Neural cell (in vitro differentiated cells): ENCODE measurements at regions not wholly inside any gene's neighbourhood (a gene's known extent, or its start where the extent isn't known, plus 50 kb on each side); places are given as distances from the start of the nearest gene placed in this dataset.

ENCODE experiments used
- CTCF ChIP-seq: fragments of 450-650 bp; IDR thresholded peaks from 2 replicates; pipeline ENCODE4 v1.5.1; 2014; ENCODE audit warnings: antibody characterized with exemption, mild to moderate bottlenecking, moderate library complexity; ENCODE audit not compliant: poor library complexity, severe bottlenecking
- EZH2 ChIP-seq: fragments of 200-600, 300-800 bp; shearing (Covaris generic), sonication (generic); IDR thresholded peaks from 2 replicates; pipeline ENCODE4 v1.6.1; 2014; ENCODE audit warnings: antibody characterized with exemption, low read length, borderline replicate concordance, mild to moderate bottlenecking; ENCODE audit not compliant: insufficient read depth, poor library complexity, severe bottlenecking
- MXI1 ChIP-seq: fragments of 450-650 bp; conservative IDR thresholded peaks from 2 replicates; pipeline ENCODE4 v1.6.1; 2014; ENCODE audit warnings: antibody characterized with exemption, mild to moderate bottlenecking; ENCODE audit not compliant: poor library complexity, severe bottlenecking
- RAD21 ChIP-seq: fragments of 450-650 bp; conservative IDR thresholded peaks from 2 replicates; pipeline ENCODE4 v1.6.1; 2014; ENCODE audit warnings: antibody characterized with exemption, mild to moderate bottlenecking, moderate library complexity
- REST ChIP-seq: IDR thresholded peaks from 2 replicates; pipeline ENCODE4 v1.6.1; 2012; ENCODE audit warnings: borderline replicate concordance

DNA sequence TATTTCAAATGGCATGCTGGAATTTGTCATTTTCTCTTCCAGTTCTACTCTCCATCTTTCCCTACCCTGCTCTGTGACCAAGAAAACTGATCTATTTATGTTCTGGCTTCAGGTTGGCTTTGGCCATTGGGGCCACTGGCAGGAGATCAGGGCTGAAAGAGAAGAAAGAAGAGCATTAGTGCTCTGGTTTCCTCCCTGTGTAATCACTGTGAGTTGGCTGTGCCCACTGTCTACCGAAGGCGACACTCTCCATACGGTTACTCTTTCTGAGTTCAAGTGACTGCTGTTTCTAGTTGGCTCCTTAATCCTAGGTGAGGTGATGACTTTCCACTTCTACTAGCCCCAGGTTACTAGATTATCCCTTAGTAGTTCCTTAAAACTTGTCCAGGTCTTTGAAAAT is 372.6 kb downstream of the PRELID2 start:
- TF ChIP-seq CTCF (no peak), EZH2 (no peak), RAD21 (no peak), MXI1 (no peak), REST (no peak)
